Keratinocyte (primary cell): ENCODE measurements at regions not wholly inside any gene's neighbourhood (a gene's known extent, or its start where the extent isn't known, plus 50 kb on each side); places are given as distances from the start of the nearest gene placed in this dataset.

Source experiments
- DNase-seq: peaks from one replicate; pipeline ENCODE4 v3.0.0-alpha.2; 2011; ENCODE audit warnings: low read depth, missing footprints, low spot score
- FAIRE-seq: peaks from 2 replicates; lab custom pipeline; 2011; peaks lifted over from hg19 to GRCh38; lab: Jason Lieb, UNC
- H2AFZ ChIP-seq: 2 replicates; pipeline ENCODE4 v1.6.0; 2012; ENCODE audit warnings: low read length, control low read depth, inconsistent platforms; ENCODE audit not compliant: control insufficient read depth
- H3K27ac ChIP-seq: 2 replicates; pipeline ENCODE4 v1.5.1; 2011; ENCODE audit warnings: low read length; ENCODE audit not compliant: control insufficient read depth, insufficient read depth
- H3K27me3 ChIP-seq: 3 replicates; pipeline ENCODE4 v1.6.0; 2011; ENCODE audit warnings: low read length; ENCODE audit not compliant: control insufficient read depth, insufficient read depth; ENCODE audit errors: extremely low read depth
- H3K36me3 ChIP-seq, 2 experiments: 2 replicates in 1 of 2; 3 replicates in 1 of 2; pipeline ENCODE4 v1.5.1; 2011; ENCODE audit warnings: low read length in 2 of 2, mild to moderate bottlenecking in 1 of 2; ENCODE audit not compliant: control insufficient read depth in 2 of 2, insufficient read depth in 2 of 2; ENCODE audit errors: extremely low read depth in 1 of 2
- H3K4me1 ChIP-seq: 3 replicates; pipeline ENCODE4 v1.5.1; 2011; ENCODE audit warnings: low read length; ENCODE audit not compliant: control insufficient read depth, insufficient read depth; ENCODE audit errors: extremely low read depth
- H3K4me2 ChIP-seq: 3 replicates; pipeline ENCODE4 v1.6.0; 2011; ENCODE audit warnings: low read depth, low read length; ENCODE audit not compliant: control insufficient read depth, insufficient read depth; ENCODE audit errors: extremely low read depth
- H3K4me3 ChIP-seq, 3 experiments: fragments of 200-600 bp in 1 of 3; sonication (generic) in 1 of 3; 2 replicates in 2 of 3; 3 replicates in 1 of 3; pipeline ENCODE4 v1.5.1; 2011 to 2016; ENCODE audit warnings: low read length in 3 of 3, mild to moderate bottlenecking in 3 of 3, control low read depth in 2 of 3, inconsistent platforms in 1 of 3, low read depth in 1 of 3, mixed read lengths in 1 of 3, mixed run types in 1 of 3, moderate library complexity in 1 of 3; ENCODE audit not compliant: control insufficient read depth in 2 of 3, insufficient read depth in 2 of 3; ENCODE audit errors: extremely low read depth in 1 of 3
- H3K79me2 ChIP-seq: 2 replicates; pipeline ENCODE4 v1.6.0; 2012; ENCODE audit warnings: low read length; ENCODE audit not compliant: control insufficient read depth, insufficient read depth
- H3K9ac ChIP-seq: 3 replicates; pipeline ENCODE4 v1.6.0; 2011; ENCODE audit warnings: low read length; ENCODE audit not compliant: control insufficient read depth, insufficient read depth; ENCODE audit errors: extremely low read depth
- H3K9me1 ChIP-seq: 3 replicates; pipeline ENCODE4 v1.6.0; 2011; ENCODE audit warnings: low read length; ENCODE audit not compliant: control insufficient read depth, insufficient read depth; ENCODE audit errors: extremely low read depth
- H3K9me3 ChIP-seq: 2 replicates; pipeline ENCODE4 v1.5.1; 2012; ENCODE audit warnings: low read depth, low read length; ENCODE audit not compliant: control insufficient read depth
- H4K20me1 ChIP-seq: 3 replicates; pipeline ENCODE4 v1.6.0; 2011; ENCODE audit warnings: low read length; ENCODE audit not compliant: control insufficient read depth, insufficient read depth; ENCODE audit errors: extremely low read depth
- CTCF ChIP-seq, 3 experiments: IDR thresholded peaks in 1 of 3; conservative IDR thresholded peaks in 1 of 3; optimal IDR thresholded peaks in 1 of 3; 2 replicates in 2 of 3; 3 replicates in 1 of 3; pipeline versions ENCODE3 to v1.5.1; 2011; ENCODE audit warnings: low read length in 3 of 3, mild to moderate bottlenecking in 3 of 3, moderate library complexity in 2 of 3, control low read depth in 1 of 3, inconsistent platforms in 1 of 3; ENCODE audit not compliant: insufficient read depth in 2 of 3; ENCODE audit errors: extremely low read depth in 1 of 3
- EZH2 ChIP-seq: IDR thresholded peaks from one replicate; pipeline ENCODE4 v1.6.1; 2012; ENCODE audit warnings: inconsistent platforms, mild to moderate bottlenecking, low read length, moderate library complexity
- dilution Hi-C: fragments of 300-500 bp; cut with MboI; formaldehyde crosslinking; loops from one replicate; pipeline ENCODE4 v1.7.0; 2020; ENCODE audit warnings: low sequenced_read_pairs; ENCODE audit not compliant: extremely low pct_ligation_motif_present

- no peaks in the 10 kb centered on the region for H3K4me1 ChIP-seq
- dilution Hi-C loops: no loop called here
- no peak overlapping the region for H3K9ac ChIP-seq
- FAIRE-seq (no peak), DNase-seq (no peak)
- no peaks in the 10 kb centered on the region for H4K20me1 ChIP-seq
- H3K27me3 ChIP-seq: no peaks in the 10 kb centered on the region
- no peaks in the 10 kb centered on the region for H3K9me3 ChIP-seq
- H3K4me2 ChIP-seq: no peak overlapping the region
- H3K27ac ChIP-seq: no peak overlapping the region
- no peak overlapping the region for H3K4me3 ChIP-seq
- no peak overlapping the region for H2AFZ ChIP-seq
- H3K79me2 ChIP-seq: no peaks in the 10 kb centered on the region
- H3K36me3 ChIP-seq: no peaks in the 10 kb centered on the region
- no peak for TF ChIP-seq CTCF (optimal IDR thresholded peaks at IDR 0.05 in 1 of 3, IDR thresholded peaks at IDR 0.05 in 1 of 3, conservative IDR thresholded peaks at IDR 0.05 in 1 of 3; ENCODE audit: extremely low read depth in 1 of 3, insufficient read depth in 2 of 3, low read length in 3 of 3)
- no peak for TF ChIP-seq EZH2
- no peaks in the 10 kb centered on the region for H3K9me1 ChIP-seq
Measured at GRCh38 chr9:20152151-20152725, 363.4 kb upstream of the SLC24A2 start.

- no peaks in the 10 kb centered on the region for H3K27me3 ChIP-seq
- H3K4me1 ChIP-seq: no peaks in the 10 kb centered on the region
- H3K9me3 ChIP-seq: no peaks in the 10 kb centered on the region
- dilution Hi-C loops: no loop called here
- no peaks in the 10 kb centered on the region for H3K36me3 ChIP-seq
- TF ChIP-seq CTCF (optimal IDR thresholded peaks at IDR 0.05 in 1 of 3, IDR thresholded peaks at IDR 0.05 in 1 of 3, conservative IDR thresholded peaks at IDR 0.05 in 1 of 3; ENCODE audit: extremely low read depth in 1 of 3, insufficient read depth in 2 of 3, low read length in 3 of 3): no peak
- TF ChIP-seq EZH2: no peak
- H2AFZ ChIP-seq: no peak overlapping the region
- H3K4me3 ChIP-seq: no peak overlapping the region
- no peaks in the 10 kb centered on the region for H3K79me2 ChIP-seq
- no peaks in the 10 kb centered on the region for H4K20me1 ChIP-seq
- DNase-seq (no peak), FAIRE-seq (no peak)
- no peak overlapping the region for H3K9ac ChIP-seq
- H3K9me1 ChIP-seq: no peaks in the 10 kb centered on the region
- H3K4me2 ChIP-seq: no peak overlapping the region
- no peak overlapping the region for H3K27ac ChIP-seq
Measured at GRCh38 chr9:20148416-20148815, 359.6 kb upstream of the SLC24A2 start.
